Hematopoietic multipotent progenitor cell (in vitro differentiated cells): ENCODE measurements at regions not wholly inside any gene's neighbourhood (a gene's known extent, or its start where the extent isn't known, plus 50 kb on each side); places are given as distances from the start of the nearest gene placed in this dataset.

Experiments used
- DNase-seq, 3 donors: peaks; one replicate each; pipeline ENCODE4 v3.0.0-alpha.2; 2011 to 2015; ENCODE audit warnings: low read depth in 2 of 3, low spot score in 2 of 3

DNA sequence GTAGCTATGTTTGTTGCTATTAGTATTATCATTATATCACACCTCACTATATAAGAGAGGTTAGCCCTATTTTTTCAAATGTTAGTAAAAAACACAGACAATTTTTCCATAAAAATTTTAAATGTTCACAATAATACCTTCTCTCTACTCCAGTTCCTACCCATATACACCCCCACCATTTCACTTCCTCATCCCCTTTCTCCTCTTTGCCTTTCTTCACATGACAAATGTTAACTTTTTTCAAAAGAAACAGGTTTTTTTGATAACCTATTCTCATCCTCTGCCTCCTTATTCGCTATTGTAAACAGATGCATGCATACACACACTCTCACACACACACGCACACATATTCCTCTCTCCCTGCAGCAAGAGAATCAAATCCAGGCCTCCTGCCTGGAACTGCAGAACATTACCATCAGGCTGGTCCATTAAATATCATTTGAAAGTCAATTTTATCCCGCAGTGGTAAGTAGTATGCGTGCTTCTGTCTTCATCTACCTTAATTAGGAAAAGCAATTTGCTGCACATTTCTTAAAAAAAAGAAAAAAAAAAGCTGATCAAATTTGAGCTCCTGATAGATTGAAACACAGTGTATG, 55.5 kb downstream of the MID1IP1 start:
- DNase-seq, result no peak

DNA sequence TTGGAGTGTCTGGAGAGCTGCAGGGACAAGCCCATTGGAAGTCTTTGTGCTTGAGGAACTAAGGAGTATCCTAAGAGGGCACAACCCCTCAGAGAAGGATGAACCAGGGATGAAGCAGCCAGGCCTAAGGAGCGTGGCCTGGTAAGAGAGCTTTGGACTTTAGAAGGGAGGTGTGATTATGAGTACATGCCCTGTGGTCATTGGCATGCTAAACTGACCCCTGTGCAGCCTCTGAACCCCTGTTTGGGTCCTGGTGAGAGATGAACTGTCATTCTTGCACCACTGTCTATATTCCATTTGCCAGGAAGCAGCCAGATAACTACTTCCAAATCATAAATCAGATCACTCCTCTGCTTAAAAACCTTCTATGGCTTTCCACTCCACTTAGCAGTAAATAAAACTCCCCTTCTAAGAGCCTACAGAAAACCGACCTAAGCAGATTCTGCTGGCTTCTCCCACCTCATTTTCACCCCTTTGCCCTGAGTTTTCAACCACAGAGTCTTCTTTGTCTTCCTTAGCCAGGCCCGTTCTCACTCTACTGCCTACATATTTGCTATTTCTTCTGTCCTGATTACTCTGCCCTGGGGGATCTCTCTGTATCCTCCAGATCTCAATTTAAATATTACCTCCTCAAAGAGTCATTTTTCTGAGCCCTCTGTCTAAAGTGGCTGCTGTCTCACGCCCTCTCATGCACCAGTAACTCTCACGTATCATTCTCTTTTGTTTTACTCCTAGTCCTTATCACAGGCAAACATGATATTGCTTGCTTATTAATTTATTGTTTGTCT, 56.7 kb downstream of the MID1IP1 start:
- DNase-seq, result no peak

DNA sequence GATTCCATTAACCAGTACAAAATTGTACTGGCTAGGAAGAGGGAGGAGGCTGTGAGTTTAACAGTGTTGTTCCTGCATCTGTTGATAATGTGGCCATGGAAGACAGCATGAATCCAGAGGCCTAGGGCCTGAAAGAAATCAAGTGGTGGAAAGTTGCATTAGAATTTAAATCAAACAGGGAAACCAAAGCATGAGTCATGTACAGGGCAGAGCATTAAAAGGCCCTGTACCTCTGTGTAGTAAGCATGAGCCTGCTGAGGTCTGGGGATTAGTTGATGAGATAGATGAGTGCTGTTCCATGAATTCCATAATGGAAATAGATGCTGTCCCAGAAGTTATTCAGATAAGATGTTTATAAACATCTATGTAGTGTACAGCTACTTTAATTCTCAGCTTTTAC, 58.3 kb downstream of the MID1IP1 start:
- DNase-seq, result no peak

DNA sequence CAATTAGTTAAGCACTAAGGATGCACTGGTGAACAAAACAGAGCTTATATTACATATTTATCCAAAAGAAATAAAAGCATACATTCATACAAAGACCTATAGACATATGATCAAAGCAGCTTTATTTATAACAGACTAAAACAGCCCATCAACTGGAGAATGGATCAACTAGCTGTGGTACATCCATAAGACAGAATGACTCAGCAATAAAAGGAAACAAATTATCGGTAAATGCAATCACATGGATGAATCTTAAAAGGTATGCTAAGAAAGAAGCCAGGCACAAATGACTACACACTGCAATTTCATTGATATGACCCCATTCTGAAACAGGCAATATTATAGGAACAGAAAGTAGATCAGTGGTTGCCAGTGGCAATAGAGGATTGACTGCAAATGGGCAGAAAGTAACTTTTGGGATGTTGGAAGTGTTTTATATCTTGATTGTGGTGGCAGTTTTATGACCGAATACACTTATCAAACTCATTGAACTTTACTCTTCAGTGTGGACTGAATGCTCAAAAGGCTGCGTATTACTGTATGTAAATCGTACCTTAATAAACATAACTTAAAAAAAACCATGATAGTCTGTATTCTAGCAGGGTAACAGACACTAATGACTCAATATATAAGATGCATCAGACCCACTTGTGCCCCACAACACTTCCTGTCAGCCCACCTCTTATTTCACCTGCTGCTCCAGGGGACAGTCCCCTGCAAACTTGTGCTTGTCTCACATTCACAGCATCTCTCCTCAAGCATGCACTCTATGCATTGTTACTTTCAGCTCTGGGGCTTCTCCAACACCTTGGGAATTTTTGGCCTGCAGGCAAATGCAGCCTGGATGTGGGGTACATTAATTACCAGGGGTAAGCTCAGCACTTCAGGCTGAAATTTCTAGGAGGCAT, 59.1 kb downstream of the MID1IP1 start:
- DNase-seq, result no peak

DNA sequence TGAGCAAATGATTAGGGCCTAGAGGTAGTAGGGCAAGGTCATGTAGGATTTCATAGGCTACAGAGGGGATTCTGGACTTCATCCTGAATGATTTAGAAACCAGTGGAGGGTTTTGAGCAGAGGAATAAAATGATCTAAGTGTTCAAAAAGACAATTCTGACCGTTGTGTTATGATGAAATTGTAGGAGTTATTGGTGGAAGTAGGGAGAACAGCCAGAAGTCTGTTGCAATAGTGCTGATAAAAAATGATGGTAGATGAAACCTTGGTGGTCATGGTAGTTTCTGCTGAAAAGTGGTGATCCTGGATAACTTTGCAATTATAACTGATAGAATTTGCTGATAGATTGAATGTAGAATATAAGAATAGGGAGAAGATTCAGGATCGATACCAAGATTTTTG, 60.2 kb downstream of the MID1IP1 start:
- no peak for DNase-seq

DNA sequence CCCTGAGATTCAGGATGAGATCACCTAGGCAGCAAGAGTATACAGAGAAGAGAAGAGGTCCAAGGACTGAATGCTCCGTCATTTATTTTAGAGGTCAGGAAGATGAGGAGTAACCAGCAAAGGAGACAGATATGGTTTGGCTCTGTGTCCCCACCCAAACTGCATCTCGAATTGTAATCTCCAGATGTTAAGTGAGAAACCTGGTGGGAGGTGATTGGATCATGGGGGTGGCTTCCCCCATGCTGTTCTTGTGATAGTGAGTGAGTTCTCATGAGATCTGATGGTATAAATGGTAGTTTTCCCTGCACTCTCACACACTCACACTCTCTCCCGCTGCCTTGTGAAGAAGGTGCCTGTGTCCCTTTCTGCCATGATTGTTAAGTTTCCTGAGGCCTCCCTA, 60.8 kb downstream of the MID1IP1 start:
- no peak for DNase-seq

DNA sequence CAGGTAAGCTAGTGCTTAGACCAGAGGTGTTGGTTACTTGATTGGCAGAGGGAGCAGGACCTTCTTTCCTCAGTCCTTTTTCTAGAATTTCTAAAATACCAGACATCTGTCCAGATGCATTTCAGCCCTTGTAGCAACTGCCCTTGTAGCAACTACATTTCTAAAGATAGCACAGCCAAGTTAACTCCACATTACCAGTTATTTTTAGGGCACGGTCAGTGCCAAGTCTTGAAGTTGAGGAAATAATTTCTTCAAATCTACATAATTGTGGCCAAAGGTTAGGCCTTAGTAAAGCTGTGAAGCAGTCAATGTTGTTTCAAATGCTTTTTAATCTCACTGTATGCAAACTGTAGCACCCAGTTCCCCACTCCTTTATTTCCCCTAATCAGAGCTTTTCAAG, 62.9 kb downstream of the MID1IP1 start:
- DNase-seq, result no peak

DNA sequence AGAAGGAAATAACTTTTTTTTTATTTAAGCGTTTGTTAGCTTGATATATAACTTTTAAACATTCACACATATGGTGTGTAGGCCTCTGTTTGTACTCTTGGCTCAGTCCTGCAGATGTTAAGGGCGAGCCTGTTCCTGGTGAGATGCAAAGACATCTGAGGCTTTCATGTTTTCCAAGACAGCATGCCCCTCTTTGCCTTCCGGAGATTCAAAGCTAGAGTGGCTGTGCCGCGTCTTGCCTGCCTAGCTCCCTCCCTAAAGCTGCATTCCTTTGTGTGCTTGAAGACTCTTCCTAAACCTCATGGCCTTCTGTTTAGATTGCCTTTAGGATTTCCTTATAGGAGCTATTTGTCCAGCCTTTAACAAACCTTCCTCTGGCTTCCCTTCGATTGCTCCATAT, 67.1 kb downstream of the MID1IP1 start:
- no peak for DNase-seq

DNA sequence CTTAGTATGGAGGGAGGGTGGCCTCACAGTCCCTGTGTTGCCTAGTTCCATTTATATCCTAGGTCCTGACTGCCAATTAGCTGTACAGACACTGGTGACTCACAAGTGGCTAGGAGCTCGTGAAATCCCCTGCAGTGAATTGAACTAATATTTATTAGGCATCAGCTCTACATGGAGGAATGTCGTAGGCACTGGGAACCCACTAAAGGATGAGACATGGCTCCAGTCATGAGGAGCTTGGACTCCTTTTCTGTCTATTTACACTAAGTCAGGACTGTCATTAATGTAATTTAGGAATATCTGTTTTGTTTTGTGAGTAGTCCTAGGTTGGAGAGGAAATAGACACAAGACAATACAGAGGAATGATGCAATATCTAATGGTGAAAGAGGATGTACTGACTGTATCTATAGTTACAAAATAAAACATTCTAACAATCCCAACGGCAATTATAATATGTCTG, 67.7 kb downstream of the MID1IP1 start:
- peak in 1 of 3 donors; percentile 50 for DNase-seq

DNA sequence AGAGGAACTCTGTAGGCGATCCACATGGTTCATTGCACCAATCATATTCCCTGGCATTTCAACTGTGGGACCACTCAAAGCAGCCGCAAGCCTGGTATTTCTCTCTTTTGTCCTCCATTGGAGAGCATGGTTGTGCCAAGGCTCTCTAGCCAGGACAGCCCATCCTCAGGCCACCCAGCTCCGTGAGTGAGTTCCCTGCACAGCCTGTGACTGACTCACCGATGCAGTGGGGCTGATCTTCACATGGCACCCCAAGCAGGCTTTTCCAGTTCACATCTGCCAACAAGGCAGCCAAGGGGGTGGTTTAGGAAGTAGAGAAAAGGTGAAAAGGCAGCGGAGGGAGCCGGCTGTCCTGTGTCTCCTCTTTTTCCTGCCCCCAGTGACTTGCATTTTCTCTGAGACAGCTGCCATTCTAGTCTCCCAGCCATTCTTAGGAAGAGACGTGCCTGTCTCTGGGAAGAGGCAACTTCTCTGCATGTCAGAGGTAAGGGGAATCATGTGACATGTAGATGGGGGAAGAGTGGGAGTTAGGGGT, 69.2 kb downstream of the MID1IP1 start:
- DNase-seq, result no peak

DNA sequence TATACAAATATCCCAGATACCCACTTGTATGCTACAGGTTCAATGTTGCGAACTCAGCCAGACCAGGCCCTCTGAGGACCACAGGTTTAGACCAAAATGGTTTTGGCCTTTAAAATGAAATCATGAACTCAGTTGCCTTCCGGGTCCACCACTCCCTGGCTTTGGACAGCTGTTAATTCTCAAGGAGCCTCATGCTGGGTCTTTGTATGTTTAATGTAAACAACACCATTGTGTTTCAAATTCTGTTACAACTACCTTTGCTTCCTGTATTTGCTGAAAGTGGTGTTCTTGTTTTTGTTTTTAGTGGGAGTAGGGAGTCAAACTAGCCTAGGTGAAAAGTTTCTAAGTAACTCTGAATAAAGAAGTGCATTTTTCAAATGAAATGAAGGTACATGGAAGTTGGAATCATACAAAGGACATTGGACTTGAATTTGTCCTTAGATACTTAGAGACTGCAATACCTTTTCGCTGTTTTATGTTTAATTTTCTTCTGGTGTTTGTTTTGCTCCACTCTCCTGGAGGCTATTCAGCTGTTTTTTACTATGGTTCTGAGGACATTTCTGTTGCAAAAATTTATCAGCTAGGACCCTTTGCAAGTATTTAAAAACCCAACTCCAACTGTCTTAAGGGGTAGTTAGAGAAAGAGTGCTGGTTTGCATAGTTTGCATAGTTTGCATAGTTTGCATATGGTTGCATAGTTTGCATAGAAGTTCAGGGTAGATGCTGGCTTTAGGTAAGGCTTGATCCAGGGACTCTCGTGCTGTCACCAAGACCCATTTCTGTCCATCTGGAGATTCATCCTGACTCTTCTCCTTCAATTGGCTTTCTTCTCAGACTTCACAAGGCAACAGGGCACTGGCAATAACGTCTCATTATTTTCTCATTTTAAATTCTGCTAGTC, 70.1 kb downstream of the MID1IP1 start:
- no peak for DNase-seq

DNA sequence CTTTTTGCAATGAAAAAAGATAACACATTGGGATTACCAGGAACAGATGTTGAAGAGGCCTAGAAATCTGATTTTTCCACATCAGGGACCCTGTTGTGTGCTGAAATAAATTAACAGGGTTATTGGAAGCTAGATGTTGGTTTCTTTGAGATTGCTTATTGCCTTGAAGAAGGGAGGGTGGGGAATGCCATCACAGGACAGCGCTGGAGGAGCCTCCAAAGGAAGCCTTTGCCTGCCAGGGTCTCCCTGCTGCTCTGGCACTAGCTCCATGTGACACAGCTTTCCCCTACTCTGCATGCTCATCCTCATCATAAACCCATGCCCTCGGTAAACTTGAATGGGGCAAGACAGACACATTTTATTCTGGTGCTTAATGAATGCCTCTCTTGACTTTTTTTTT, 76.1 kb downstream of the MID1IP1 start:
- no peak for DNase-seq

DNA sequence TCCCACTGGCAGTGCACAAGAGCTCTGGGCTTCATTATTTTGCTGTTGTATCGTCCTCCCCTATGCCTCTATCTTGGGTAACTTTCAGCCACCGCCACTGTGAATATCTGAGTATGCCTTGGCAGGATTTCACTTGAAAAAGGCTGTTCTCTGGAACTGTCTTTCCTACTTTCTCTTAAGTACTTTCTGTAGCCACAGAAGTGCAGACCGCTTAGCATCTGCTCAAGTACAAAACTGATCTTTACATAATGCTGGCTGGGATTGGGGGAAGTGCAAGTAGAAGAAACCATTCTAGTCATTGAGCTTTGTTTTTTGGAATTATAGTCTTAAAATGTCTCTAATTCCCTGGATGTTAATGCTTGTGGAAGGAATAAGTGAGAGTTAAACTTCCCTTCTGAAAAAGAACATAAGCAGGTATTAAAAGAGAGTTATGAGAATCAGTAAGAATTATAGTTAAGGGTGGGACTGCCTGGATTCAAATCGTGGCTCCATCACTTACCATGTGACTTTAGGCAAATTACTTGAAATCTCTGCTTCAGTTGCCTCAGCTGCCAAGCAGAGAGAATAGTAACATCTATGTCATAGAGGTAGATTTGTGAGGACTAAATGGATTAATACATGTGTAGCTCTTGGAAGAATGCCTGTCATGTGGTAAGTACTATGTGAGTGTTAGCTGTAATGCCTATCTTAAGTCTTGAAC, 77.5 kb downstream of the MID1IP1 start:
- DNase-seq, result no peak

DNA sequence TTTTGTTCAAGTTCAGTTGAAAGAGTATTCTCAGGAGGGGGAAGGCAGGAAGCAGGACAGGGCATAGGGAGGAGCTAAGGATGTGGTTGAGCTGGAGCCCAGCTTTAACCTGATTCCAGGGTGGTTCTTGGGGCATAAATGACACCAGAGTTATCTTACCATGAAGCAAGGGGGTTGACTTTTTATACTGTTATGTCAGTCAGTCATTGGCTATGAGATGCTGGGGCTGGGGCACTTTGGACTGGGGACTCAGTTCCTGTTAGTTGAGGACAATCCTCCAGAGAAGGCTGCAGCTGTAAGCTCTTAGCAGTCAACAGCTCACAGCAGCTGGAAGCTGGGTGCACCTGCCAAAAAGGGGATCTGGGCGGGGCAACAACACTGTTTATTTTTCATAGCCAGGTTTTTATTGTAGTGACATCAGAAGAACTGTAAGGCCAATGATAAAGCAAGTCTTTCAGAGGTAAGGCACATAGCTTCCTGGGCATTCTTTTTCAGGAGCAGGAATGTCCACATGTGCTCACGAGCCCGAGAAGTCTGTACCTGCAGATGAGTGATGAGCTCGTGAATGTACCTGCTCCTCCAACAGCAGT, 78.5 kb downstream of the MID1IP1 start:
- peak in 2 of 3 donors; percentile 73 to 91 for DNase-seq

DNA sequence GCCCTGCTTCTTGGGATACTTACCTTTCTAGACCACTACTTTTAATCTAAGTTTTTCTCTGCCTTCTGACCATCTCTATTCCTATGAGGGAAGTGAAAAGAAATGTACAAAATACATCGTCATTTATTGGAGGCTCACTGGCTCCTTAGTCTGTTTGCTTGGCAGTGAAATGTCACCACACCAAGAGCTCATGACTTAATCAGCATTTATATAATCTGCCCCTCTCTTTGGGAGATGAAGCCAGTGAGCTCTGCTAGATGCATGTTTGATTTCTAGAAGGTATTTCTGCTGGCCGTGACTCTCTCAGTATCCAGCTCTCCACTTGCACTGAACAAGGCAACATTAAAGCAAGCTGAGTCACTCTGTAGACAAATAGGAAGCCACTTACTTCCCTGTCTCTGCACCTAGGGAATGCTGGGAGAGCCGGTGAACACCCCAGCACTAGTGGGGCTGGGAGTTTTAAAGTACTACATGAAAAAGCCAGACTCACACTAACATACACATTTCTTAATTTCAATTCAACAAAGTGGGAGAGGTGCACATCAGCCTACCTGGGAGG, 79.1 kb downstream of the MID1IP1 start:
- peak in 2 of 3 donors; percentile 15 to 17 for DNase-seq

DNA sequence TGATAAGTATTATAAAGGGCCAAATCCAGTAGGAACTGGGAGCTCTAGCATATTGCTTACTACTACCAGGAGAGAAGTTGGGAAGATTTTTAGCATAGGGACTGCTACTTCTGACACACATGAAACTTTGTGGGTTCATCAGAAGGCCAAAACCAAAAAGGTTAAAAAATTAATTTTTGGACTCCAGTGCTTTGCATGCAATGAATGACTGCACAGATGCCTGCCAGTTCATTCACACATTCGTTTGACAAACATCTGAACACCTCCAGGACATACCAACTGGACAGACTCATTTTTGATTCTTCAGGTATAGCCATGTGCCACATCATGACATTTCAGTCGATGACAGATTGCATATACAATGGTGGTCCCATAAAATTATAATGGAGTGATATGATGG, 79.8 kb downstream of the MID1IP1 start:
- DNase-seq, result no peak

DNA sequence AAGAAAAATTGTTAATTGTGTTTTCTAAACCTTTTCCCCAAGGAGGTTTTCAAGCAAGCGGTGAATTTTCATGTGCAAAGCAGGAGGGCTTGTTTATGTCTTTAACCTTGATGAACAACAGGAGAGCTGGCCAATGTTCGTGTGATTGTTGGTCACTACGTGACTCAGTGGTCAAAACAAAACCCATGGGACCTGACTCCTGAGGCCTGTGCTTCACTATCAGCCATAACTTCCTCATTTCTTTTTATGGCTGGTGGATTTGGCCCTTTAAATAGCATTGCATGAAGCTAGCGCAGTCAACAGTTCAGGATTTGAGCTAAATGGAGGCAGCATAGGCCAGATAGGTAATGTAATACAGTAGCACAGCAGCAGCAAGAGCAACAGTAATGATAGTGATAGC, 80.5 kb downstream of the MID1IP1 start:
- DNase-seq, result peak in 1 of 3 donors; percentile 5

DNA sequence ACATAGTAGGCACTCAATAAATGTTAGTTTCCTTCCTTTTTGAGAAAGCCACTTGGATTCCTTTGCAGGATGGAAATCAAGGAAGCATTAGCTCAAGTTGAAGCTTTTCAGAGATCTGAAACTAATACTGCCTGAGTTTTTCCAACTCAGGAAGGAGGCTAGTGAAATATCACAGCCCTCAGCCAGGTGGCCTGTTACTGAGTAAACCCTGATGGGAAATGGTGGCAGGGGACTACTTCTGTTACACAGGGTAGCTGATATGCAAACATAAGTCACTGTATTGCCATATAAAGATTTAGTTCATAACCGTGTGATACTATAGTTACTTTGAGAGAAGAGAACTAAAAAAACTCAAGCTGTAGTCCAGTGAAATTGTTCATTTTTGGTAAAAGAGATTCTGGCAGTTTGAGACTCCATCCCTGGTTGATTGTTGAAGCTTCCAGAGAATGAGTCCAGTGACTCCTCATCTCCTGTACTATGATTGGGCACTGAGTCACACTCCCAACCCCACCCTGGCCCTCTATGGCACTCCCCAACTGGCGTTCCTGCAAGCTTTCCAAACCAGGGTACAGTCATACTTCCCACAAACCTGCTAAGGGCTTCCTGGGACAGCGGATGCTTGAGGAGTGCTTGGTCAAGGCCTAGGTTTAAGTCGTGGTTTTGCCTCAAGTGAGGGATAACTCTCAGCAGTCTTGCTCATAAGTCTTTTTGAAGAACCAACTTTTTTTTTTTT, 81.8 kb downstream of the MID1IP1 start:
- no peak for DNase-seq
